Astrocyte (in vitro differentiated cells and primary cell): ENCODE measurements at regions not wholly inside any gene's neighbourhood (a gene's known extent, or its start where the extent isn't known, plus 50 kb on each side); places are given as distances from the start of the nearest gene placed in this dataset.

Experiments used
- DNase-seq: peaks from one replicate; pipeline ENCODE4 v3.0.0-alpha.2; 2010; ENCODE audit warnings: low read depth
- FAIRE-seq: peaks from 2 replicates; lab custom pipeline; 2011; peaks lifted over from hg19 to GRCh38; lab: Jason Lieb, UNC
- H2AFZ ChIP-seq: 2 replicates; pipeline ENCODE4 v1.6.0; 2012; ENCODE audit warnings: low read depth, low read length, inconsistent platforms
- H3K27ac ChIP-seq: 2 replicates; pipeline ENCODE4 v1.5.1; 2011; ENCODE audit warnings: low read depth, low read length, inconsistent platforms
- H3K27me3 ChIP-seq: 2 replicates; pipeline ENCODE4 v1.6.0; 2011; ENCODE audit warnings: low read length, inconsistent platforms; ENCODE audit not compliant: insufficient read depth
- H3K36me3 ChIP-seq: 2 replicates; pipeline ENCODE4 v1.5.1; 2011; ENCODE audit warnings: low read length, inconsistent platforms; ENCODE audit not compliant: insufficient read depth
- H3K4me1 ChIP-seq: 2 replicates; pipeline ENCODE4 v1.5.1; 2011; ENCODE audit warnings: low read length, inconsistent platforms; ENCODE audit not compliant: insufficient read depth
- H3K4me2 ChIP-seq: 2 replicates; pipeline ENCODE4 v1.6.0; 2012; ENCODE audit warnings: low read length, inconsistent platforms
- H3K4me3 ChIP-seq: 2 replicates; pipeline ENCODE4 v1.5.1; 2011; ENCODE audit warnings: low read depth, mild to moderate bottlenecking, low read length, inconsistent platforms; ENCODE audit not compliant: insufficient read depth
- H3K79me2 ChIP-seq: 2 replicates; pipeline ENCODE4 v1.6.0; 2012; ENCODE audit warnings: mild to moderate bottlenecking, low read length, inconsistent platforms; ENCODE audit not compliant: insufficient read depth
- H3K9ac ChIP-seq: 2 replicates; pipeline ENCODE4 v1.6.0; 2012; ENCODE audit warnings: mild to moderate bottlenecking, low read length, inconsistent platforms
- H3K9me3 ChIP-seq: 2 replicates; pipeline ENCODE4 v1.5.1; 2012; ENCODE audit warnings: low read depth, mild to moderate bottlenecking, low read length, inconsistent platforms; ENCODE audit not compliant: insufficient read depth
- H4K20me1 ChIP-seq: 2 replicates; pipeline ENCODE4 v1.6.0; 2012; ENCODE audit warnings: low read length, inconsistent platforms; ENCODE audit not compliant: insufficient read depth
- H3K27ac Mint-ChIP-seq: one replicate; pipeline ENCODE4 v1.8.0; 2021; ENCODE audit warnings: mild to moderate bottlenecking, mixed read lengths; ENCODE audit not compliant: unreplicated experiment
- H3K27me3 Mint-ChIP-seq: one replicate; pipeline ENCODE4 v1.8.0; 2021; ENCODE audit warnings: low read depth, mixed read lengths; ENCODE audit not compliant: unreplicated experiment
- H3K36me3 Mint-ChIP-seq: one replicate; pipeline ENCODE4 v1.8.0; 2021; ENCODE audit warnings: low read depth, mixed read lengths; ENCODE audit not compliant: unreplicated experiment
- H3K4me1 Mint-ChIP-seq: one replicate; pipeline ENCODE4 v1.8.0; 2021; ENCODE audit warnings: low read depth, mixed read lengths; ENCODE audit not compliant: unreplicated experiment
- H3K4me3 Mint-ChIP-seq: one replicate; pipeline ENCODE4 v1.8.0; 2021; ENCODE audit warnings: mild to moderate bottlenecking, moderate library complexity, mixed read lengths; ENCODE audit not compliant: unreplicated experiment
- H3K9me3 Mint-ChIP-seq: one replicate; pipeline ENCODE4 v1.8.0; 2021; ENCODE audit warnings: mild to moderate bottlenecking, mixed read lengths; ENCODE audit not compliant: unreplicated experiment
- CTCF ChIP-seq: IDR thresholded peaks from 2 replicates; pipeline ENCODE4 v1.5.1; 2011; ENCODE audit warnings: low read depth, mild to moderate bottlenecking, inconsistent platforms, low read length, moderate library complexity; ENCODE audit not compliant: insufficient read depth
- EZH2 ChIP-seq: IDR thresholded peaks from 2 replicates; pipeline ENCODE4 v1.6.1; 2012; ENCODE audit warnings: mild to moderate bottlenecking, low read length, inconsistent platforms; ENCODE audit not compliant: insufficient read depth

DNA sequence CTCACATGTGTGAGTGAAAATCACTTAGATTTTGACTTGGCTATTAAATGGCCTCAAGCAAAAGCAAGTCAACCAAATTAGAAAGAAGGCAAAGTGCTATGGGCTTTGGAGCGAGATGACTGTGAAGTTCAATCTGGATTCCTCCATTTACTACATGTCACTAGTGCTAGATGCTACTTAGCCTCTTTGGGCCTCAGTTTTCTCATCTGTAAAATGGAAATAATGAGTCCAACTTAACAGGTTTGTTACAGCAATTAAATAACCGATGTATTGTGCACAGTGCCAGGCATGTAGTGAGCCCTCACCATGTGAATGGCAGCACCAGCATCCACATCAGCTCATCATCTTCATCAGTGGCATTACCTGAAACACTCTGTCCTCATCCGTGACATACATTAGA is 376.3 kb downstream of the MTX2 start:
- Mint-ChIP-seq H3K4me1 (peaks cover 2% of the 10 kb centered on the region), H3K27ac (no peak overlapping the region), H3K36me3 (no peaks in the 10 kb centered on the region), H3K27me3 (peaks cover 27% of the 10 kb centered on the region), H3K9me3 (no peaks in the 10 kb centered on the region), H3K4me3 (no peak overlapping the region)
- DNase-seq: no peak
- Histone ChIP-seq H3K4me1 (no peaks in the 10 kb centered on the region), H4K20me1 (no peaks in the 10 kb centered on the region), H3K9ac (no peak overlapping the region), H3K9me3 (no peaks in the 10 kb centered on the region), H3K79me2 (no peaks in the 10 kb centered on the region), H3K27ac (no peak overlapping the region), H3K27me3 (peaks cover 6% of the 10 kb centered on the region), H3K4me3 (no peak overlapping the region), H2AFZ (no peak overlapping the region), H3K4me2 (no peak overlapping the region), H3K36me3 (no peaks in the 10 kb centered on the region)
- no peak for FAIRE-seq
- TF ChIP-seq EZH2 (no peak), CTCF (no peak)

- no peak overlapping the region for H3K4me3 ChIP-seq
- H3K36me3 ChIP-seq: no peaks in the 10 kb centered on the region
- H3K9me3 Mint-ChIP-seq: no peaks in the 10 kb centered on the region
- H3K4me1 Mint-ChIP-seq: peaks cover 2% of the 10 kb centered on the region
- H3K27me3 Mint-ChIP-seq: peaks cover 24% of the 10 kb centered on the region
- no peak overlapping the region for H3K4me2 ChIP-seq
- H2AFZ ChIP-seq: no peak overlapping the region
- no peak overlapping the region for H3K27ac Mint-ChIP-seq
- no peaks in the 10 kb centered on the region for H4K20me1 ChIP-seq
- DNase-seq: no peak
- H3K36me3 Mint-ChIP-seq: no peaks in the 10 kb centered on the region
- H3K27me3 ChIP-seq: peaks cover 6% of the 10 kb centered on the region
- no peak for FAIRE-seq
- no peak overlapping the region for H3K4me3 Mint-ChIP-seq
- no peaks in the 10 kb centered on the region for H3K9me3 ChIP-seq
- H3K79me2 ChIP-seq: no peaks in the 10 kb centered on the region
- TF ChIP-seq EZH2 (no peak), CTCF (no peak)
- no peak overlapping the region for H3K27ac ChIP-seq
- H3K4me1 ChIP-seq: no peaks in the 10 kb centered on the region
- no peak overlapping the region for H3K9ac ChIP-seq
Measured at GRCh38 chr2:176646033-176646615, 376.9 kb downstream of the MTX2 start.

- FAIRE-seq (no peak), DNase-seq (no peak)
- Histone ChIP-seq H3K36me3 (no peaks in the 10 kb centered on the region), H3K4me2 (no peak overlapping the region), H2AFZ (no peak overlapping the region), H3K27me3 (peaks cover 6% of the 10 kb centered on the region), H3K4me3 (no peak overlapping the region), H3K9ac (no peak overlapping the region), H3K4me1 (no peaks in the 10 kb centered on the region), H3K27ac (no peak overlapping the region), H4K20me1 (no peaks in the 10 kb centered on the region), H3K79me2 (no peaks in the 10 kb centered on the region), H3K9me3 (no peaks in the 10 kb centered on the region)
- no peak overlapping the region for H3K27ac Mint-ChIP-seq
- H3K4me1 Mint-ChIP-seq: peaks cover 2% of the 10 kb centered on the region
- H3K27me3 Mint-ChIP-seq: peaks cover 24% of the 10 kb centered on the region
- no peak overlapping the region for H3K4me3 Mint-ChIP-seq
- TF ChIP-seq EZH2 (no peak), CTCF (no peak)
- H3K9me3 Mint-ChIP-seq: no peaks in the 10 kb centered on the region
- no peaks in the 10 kb centered on the region for H3K36me3 Mint-ChIP-seq
Measured at GRCh38 chr2:176647325-176648165, 378.3 kb downstream of the MTX2 start.
